ENCODE measurements at regions not wholly inside any gene's neighbourhood (a gene's known extent, or its start where the extent isn't known, plus 50 kb on each side); places are given as distances from the start of the nearest gene placed in this dataset.

DNA sequence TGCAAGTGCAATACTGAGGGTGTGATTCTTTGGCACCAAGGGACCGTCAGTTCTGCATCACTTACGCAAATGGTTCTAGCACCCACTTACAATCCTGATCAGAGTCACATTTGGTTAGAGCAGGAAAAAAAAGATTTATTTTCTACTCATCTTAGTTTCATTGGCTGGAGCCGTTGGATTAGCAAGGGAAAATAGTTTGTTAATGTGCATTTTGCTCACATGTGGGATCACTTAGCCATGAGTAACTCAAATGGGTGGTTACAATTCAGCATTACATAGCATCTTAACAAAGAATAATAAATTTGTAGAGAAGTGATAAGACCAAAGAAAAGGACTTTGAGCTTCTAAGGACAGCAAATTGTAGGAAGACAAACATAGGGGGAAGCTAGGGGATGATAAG is 216.9 kb downstream of the AUH start:
- TF ChIP-seq, protein P1, sequence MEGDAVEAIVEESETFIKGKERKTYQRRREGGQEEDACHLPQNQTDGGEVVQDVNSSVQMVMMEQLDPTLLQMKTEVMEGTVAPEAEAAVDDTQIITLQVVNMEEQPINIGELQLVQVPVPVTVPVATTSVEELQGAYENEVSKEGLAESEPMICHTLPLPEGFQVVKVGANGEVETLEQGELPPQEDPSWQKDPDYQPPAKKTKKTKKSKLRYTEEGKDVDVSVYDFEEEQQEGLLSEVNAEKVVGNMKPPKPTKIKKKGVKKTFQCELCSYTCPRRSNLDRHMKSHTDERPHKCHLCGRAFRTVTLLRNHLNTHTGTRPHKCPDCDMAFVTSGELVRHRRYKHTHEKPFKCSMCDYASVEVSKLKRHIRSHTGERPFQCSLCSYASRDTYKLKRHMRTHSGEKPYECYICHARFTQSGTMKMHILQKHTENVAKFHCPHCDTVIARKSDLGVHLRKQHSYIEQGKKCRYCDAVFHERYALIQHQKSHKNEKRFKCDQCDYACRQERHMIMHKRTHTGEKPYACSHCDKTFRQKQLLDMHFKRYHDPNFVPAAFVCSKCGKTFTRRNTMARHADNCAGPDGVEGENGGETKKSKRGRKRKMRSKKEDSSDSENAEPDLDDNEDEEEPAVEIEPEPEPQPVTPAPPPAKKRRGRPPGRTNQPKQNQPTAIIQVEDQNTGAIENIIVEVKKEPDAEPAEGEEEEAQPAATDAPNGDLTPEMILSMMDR (IDR thresholded peaks at IDR 0.05) = no peak
- Histone ChIP-seq H3K4me3 (no peak overlapping the region), H3K27ac (no peak overlapping the region)
- no peak for DNase-seq (ENCODE audit: low spot score)

DNA sequence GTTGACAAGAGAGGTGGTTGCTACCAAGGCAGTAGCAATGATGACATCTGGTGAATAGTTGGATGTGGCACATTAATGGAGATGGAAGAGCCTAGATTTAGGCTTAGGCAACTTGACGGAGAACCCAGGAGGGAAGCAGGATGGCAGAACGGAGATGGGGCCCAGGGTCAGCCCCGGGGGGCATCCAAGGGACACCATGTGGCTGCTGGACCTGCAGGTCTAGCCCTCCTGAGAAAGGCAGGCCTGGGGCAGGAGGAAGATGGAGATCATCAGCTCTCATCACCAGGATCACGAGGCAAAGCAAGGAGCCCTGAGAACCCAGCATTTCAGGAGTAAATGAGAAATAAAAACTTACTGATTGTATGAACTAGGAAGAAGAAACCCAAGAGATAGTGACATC is 216.2 kb downstream of the AUH start:
- no peak overlapping the region for H3K4me3 ChIP-seq
- TF ChIP-seq, protein P1 (IDR thresholded peaks at IDR 0.05) = no peak
- DNase-seq (ENCODE audit: low spot score) = no peak
- H3K27ac ChIP-seq = no peak overlapping the region

DNA sequence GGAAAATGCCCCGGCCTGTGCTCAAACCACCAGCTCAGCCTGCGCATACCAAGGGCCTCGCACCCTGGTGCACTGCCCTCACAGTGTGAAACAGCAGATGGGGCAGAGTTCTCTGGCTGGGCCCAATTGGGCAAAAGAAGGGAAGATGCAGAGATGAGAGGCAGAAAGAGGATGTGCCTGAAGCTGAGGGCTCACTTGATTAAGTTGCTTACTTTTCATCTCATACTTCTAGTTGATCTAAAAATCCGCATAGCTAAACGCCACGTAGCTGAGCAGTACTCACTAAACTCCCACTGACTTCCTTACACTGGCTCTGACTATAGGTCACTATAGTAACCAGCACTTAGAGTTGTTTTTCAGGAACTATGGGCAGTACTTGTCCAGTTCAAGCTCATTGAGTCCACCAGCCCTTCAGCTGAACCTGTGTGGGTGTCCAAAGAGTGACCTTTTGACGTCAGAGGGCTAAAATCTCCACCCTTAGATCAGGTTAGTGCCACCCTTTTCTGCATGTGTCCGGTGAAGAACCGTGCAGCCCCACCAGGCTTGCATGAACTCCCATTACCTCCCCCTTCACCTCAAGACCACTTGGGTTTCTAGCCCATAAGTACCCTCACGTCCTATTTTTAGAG is 215.2 kb downstream of the AUH start:
- Histone ChIP-seq H3K27ac (no peak overlapping the region), H3K4me3 (no peak overlapping the region)
- no peak for DNase-seq (ENCODE audit: low spot score)
- TF ChIP-seq, protein P1 (IDR thresholded peaks at IDR 0.05) = no peak

DNA sequence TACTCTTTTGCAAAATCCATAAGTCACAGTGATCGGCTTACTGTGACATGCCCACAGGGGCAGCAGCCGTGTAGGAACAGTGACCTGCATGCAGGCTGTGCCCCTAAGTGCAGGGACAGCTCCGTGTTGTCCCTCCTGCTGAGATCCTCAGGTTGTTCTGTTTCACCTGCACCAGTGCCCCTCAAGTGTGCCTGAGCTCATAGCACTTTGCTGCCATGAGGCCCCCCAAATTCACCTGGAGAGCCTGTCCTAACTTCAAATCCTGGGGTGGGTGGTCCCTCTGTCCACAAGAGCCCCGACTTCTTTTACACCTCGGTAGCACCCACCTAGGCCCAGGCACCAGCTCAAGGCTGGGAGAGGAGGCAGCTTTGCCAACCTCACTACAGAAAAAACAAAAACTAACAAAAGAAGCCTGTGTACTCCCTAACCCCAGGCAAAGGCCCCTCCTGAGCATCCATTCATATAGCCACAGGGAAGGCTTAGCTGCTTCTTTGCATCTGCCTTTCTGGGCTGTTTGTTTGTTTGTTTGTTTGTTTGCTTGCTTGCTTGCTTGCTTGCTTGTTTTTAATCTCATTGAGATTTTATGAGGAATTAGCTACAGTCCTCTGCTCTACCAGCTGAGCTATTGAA is 214.5 kb downstream of the AUH start:
- no peak overlapping the region for H3K4me3 ChIP-seq
- no peak overlapping the region for H3K27ac ChIP-seq
- TF ChIP-seq, protein P1 (IDR thresholded peaks at IDR 0.05) = no peak
- DNase-seq (ENCODE audit: low spot score) = no peak

DNA sequence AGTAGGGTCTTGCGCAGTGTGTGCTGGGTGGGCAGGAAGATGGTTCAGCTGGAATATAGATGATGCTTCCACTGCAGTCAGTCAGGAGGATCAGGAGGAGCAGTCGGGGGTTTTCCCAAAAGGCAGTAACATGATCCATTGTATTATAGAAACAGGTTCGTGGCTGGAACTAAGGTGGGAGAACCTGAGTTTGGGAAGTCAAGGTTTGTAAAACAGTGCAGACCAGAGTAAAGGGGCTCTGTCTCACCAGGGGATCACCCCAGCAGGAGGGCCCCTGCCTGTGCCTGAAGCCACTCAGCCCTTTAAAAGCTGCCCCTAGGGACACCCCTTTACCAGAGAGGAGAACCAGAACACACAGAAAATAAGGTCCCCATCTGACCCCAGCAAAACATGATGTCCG is 213.4 kb downstream of the AUH start:
- H3K4me3 ChIP-seq = no peak overlapping the region
- TF ChIP-seq, protein P1 (IDR thresholded peaks at IDR 0.05) = no peak
- no peak overlapping the region for H3K27ac ChIP-seq
- no peak for DNase-seq (ENCODE audit: low spot score)

DNA sequence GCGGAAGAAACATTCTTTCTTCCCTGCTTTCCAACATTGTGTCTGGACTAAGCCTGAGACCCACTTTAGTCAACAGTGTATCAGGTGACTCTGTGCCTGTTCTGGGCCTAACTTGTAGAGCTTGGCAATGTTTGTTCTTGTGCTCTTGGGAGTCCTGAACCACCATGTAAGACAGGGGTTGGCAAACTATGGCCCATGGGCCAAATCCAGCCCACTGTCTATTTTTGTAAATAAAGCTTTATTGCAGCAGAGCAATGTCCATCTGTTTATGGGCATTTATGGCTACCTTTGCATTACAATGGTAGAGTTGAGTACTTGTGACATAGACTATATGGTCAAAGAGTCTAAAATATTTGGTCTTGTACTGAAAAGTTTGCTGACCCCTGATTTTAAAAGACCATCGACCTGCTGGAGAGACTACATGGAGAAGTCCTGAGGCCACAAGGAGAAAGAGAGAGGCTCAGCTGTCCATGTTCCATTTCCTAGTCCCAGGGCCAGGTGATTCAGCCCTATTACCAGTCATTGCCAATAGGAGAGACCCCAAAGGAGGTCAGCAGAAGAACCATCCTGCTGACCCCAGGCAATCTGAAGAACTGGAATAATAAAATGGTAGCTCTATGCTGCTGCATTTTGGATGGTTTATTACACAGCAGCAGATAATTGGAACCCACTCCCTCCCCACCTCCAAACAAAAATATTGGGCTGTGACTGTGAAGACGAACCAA is 211.3 kb downstream of the AUH start:
- no peak overlapping the region for H3K27ac ChIP-seq
- DNase-seq (ENCODE audit: low spot score) = no peak
- TF ChIP-seq, protein P1 (IDR thresholded peaks at IDR 0.05) = no peak

More for the DNA sequence above, 211.3 kb downstream of the AUH start:
- no peak overlapping the region for H3K4me3 ChIP-seq
